Sigmoid colon (tissue), 4 donors: ENCODE measurements at regions not wholly inside any gene's neighbourhood (a gene's known extent, or its start where the extent isn't known, plus 50 kb on each side); places are given as distances from the start of the nearest gene placed in this dataset.

Source experiments
- CTCF ChIP-seq, 4 experiments: fragments of 450-650 bp in 3 of 4; fragments of 200-600 bp in 1 of 4; IDR thresholded peaks; one replicate each; pipeline ENCODE4 v1.5.1; 2016 to 2019; ENCODE audit warnings: antibody characterized with exemption in 4 of 4, mild to moderate bottlenecking in 3 of 4, moderate library complexity in 2 of 4
- POLR2AphosphoS5 ChIP-seq, 4 donors: sonication (generic); formaldehyde crosslinking; IDR thresholded peaks; one replicate each; pipeline ENCODE4 v1.6.1; 2017; ENCODE audit warnings: antibody characterized with exemption in 4 of 4

- TF ChIP-seq POLR2AphosphoS5 (IDR thresholded peaks at IDR 0.05): no peak
- TF ChIP-seq CTCF (IDR thresholded peaks at IDR 0.05): no peak
Measured at GRCh38 chr16:54493594-54493993, 207.0 kb upstream of the IRX3 start.
